ENCODE measurements at regions not wholly inside any gene's neighbourhood (a gene's known extent, or its start where the extent isn't known, plus 50 kb on each side); places are given as distances from the start of the nearest gene placed in this dataset.

DNA sequence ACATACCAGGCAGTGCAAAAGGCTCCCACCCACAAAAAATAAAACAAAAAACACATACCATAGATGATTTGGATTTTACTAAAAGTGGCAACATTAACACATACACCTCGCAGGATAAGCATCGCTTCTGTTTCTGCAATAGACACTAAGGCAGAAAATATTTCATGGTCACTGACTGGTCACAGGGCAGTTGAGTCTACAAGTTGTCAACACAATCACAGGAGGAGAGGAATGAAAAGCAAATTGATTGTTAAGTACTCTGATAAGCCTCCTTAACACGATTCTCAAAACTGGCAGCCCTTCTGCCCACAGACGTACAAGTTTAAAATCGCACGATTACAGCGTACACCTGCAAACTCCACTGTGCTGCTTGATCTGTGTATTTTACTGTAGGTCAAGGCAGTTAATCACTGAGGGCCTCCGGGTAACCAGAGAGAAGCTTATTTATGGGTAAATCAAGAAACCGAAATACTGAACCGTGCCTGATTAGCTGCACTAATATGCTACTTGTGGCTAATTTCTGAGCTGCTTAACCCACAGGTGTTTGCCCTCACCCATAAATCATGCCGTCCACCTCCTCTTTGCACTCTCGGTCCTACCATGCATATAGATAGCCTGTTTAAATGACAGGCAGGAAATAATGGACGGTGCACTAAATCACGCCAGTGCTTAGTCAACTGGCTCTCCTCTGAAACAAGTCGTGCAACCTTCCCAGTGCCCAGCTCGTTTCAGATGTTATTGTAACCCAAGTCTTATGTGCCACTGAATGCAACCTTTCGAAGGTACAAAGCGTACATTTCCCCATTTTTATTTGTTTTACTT is 659.4 kb upstream of the ADAMTS16 start:
- H4K20me1 ChIP-seq (replicated peaks; ENCODE audit: control insufficient read depth, extremely low read depth, insufficient read depth, low read length) = no peaks in the 10 kb centered on the region
- FAIRE-seq (no peak), DNase-seq (ENCODE audit: low read depth, low spot score) (no peak)
- peaks cover 12% of the 10 kb centered on the region for H3K9me3 ChIP-seq (replicated peaks; ENCODE audit: control insufficient read depth, insufficient read depth, low read length)
- no peak for TF ChIP-seq JUN (IDR thresholded peaks at IDR 0.05; ENCODE audit: borderline replicate concordance, insufficient read depth, insufficient read length, low read depth)
- TF ChIP-seq, protein P1, sequence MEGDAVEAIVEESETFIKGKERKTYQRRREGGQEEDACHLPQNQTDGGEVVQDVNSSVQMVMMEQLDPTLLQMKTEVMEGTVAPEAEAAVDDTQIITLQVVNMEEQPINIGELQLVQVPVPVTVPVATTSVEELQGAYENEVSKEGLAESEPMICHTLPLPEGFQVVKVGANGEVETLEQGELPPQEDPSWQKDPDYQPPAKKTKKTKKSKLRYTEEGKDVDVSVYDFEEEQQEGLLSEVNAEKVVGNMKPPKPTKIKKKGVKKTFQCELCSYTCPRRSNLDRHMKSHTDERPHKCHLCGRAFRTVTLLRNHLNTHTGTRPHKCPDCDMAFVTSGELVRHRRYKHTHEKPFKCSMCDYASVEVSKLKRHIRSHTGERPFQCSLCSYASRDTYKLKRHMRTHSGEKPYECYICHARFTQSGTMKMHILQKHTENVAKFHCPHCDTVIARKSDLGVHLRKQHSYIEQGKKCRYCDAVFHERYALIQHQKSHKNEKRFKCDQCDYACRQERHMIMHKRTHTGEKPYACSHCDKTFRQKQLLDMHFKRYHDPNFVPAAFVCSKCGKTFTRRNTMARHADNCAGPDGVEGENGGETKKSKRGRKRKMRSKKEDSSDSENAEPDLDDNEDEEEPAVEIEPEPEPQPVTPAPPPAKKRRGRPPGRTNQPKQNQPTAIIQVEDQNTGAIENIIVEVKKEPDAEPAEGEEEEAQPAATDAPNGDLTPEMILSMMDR (IDR thresholded peaks at IDR 0.05; ENCODE audit: extremely low read depth in 1 of 2, insufficient read depth in 1 of 2, low read depth in 1 of 2, low read length in 2 of 2) = no peak
- no peaks in the 10 kb centered on the region for H3K36me3 ChIP-seq (ENCODE audit: control insufficient read depth in 2 of 2, extremely low read depth in 1 of 2, insufficient read depth in 2 of 2, low read length in 2 of 2)
- no peaks in the 10 kb centered on the region for H3K27me3 ChIP-seq (ENCODE audit: control insufficient read depth in 2 of 2, insufficient read depth in 2 of 2, low read length in 2 of 2)
- POLR2A ChIA-PET = no interaction called here
- H3K4me3 ChIP-seq (replicated peaks in 1 of 3; ENCODE audit: insufficient read depth in 1 of 3, low read depth in 1 of 3, low read length in 3 of 3) = no peak overlapping the region
- H3K9me1 ChIP-seq (replicated peaks; ENCODE audit: control insufficient read depth, extremely low read depth, insufficient read depth, low read length) = no peaks in the 10 kb centered on the region
- no peaks in the 10 kb centered on the region for H3K79me2 ChIP-seq (ENCODE audit: control insufficient read depth, insufficient read depth, low read length)
- dilution Hi-C loops (cut with MboI; ENCODE audit: extremely low pct_ligation_motif_present, low sequenced_read_pairs) = no loop called here
- CTCF ChIA-PET = no interaction called here
- no peak overlapping the region for H3K27ac ChIP-seq (ENCODE audit: insufficient read depth, low read depth, low read length)
- no peak overlapping the region for H3K9ac ChIP-seq (replicated peaks; ENCODE audit: extremely low read depth, insufficient read depth, low read length)
- no TSS peak for BruUV-seq (replicated peaks)
- H2AFZ ChIP-seq (ENCODE audit: low read depth, low read length) = no peak overlapping the region
- intact Hi-C loops (cut with micrococcal nuclease) = no loop called here
- H3K4me1 ChIP-seq (ENCODE audit: control insufficient read depth, extremely low read depth, insufficient read depth, low read length) = no peaks in the 10 kb centered on the region
- H3K4me2 ChIP-seq (ENCODE audit: insufficient read depth, low read length) = no peak overlapping the region

DNA sequence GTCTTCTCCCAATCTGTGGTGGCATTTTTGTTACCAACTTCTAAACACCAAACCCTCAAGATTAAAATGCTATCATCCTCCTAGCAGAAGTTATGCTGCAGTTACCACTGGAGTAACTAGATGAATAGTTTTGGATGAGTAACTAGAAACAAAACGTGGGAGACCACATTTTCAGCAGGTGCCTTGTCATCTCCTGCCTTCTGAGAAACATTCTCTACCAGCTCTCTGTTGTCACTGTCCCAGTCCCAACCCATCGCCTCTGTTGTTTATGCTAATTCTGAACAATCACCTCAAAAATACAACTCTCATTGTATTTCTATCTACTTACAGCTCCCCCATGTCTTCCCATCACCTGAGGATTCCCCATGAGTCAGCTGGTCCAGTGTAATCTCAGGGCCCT is 652.5 kb upstream of the ADAMTS16 start:
- Histone ChIP-seq H3K4me3 (replicated peaks in 1 of 3; ENCODE audit: insufficient read depth in 1 of 3, low read depth in 1 of 3, low read length in 3 of 3) (no peak overlapping the region), H3K27me3 (ENCODE audit: control insufficient read depth in 2 of 2, insufficient read depth in 2 of 2, low read length in 2 of 2) (no peaks in the 10 kb centered on the region), H3K9me1 (replicated peaks; ENCODE audit: control insufficient read depth, extremely low read depth, insufficient read depth, low read length) (no peaks in the 10 kb centered on the region), H3K79me2 (ENCODE audit: control insufficient read depth, insufficient read depth, low read length) (no peaks in the 10 kb centered on the region), H3K9ac (replicated peaks; ENCODE audit: extremely low read depth, insufficient read depth, low read length) (no peak overlapping the region), H4K20me1 (replicated peaks; ENCODE audit: control insufficient read depth, extremely low read depth, insufficient read depth, low read length) (no peaks in the 10 kb centered on the region), H3K4me2 (ENCODE audit: insufficient read depth, low read length) (no peak overlapping the region), H2AFZ (ENCODE audit: low read depth, low read length) (no peak overlapping the region), H3K27ac (ENCODE audit: insufficient read depth, low read depth, low read length) (no peak overlapping the region), H3K4me1 (ENCODE audit: control insufficient read depth, extremely low read depth, insufficient read depth, low read length) (no peaks in the 10 kb centered on the region), H3K36me3 (ENCODE audit: control insufficient read depth in 2 of 2, extremely low read depth in 1 of 2, insufficient read depth in 2 of 2, low read length in 2 of 2) (no peaks in the 10 kb centered on the region), H3K9me3 (replicated peaks; ENCODE audit: control insufficient read depth, insufficient read depth, low read length) (no peaks in the 10 kb centered on the region)
- BruUV-seq (replicated peaks) = no TSS peak
- TF ChIP-seq, protein P1 (IDR thresholded peaks at IDR 0.05; ENCODE audit: extremely low read depth in 1 of 2, insufficient read depth in 1 of 2, low read depth in 1 of 2, low read length in 2 of 2) = no peak
- TF ChIP-seq EZH2 (IDR thresholded peaks at IDR 0.05; ENCODE audit: borderline replicate concordance, low read depth, low read length, severe bottlenecking) = no peak
- TF ChIP-seq MYC (IDR thresholded peaks at IDR 0.05; ENCODE audit: low read depth, low read length) = no peak
- no peak for TF ChIP-seq POLR2AphosphoS5 (IDR thresholded peaks at IDR 0.05; ENCODE audit: insufficient read depth, low read depth, low read length)
- no peak for TF ChIP-seq POLR2A (IDR thresholded peaks at IDR 0.05; ENCODE audit: low read depth, low read length)
- TF ChIP-seq, protein P2, sequence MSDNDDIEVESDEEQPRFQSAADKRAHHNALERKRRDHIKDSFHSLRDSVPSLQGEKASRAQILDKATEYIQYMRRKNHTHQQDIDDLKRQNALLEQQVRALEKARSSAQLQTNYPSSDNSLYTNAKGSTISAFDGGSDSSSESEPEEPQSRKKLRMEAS (IDR thresholded peaks at IDR 0.05; ENCODE audit: insufficient read depth, insufficient read length) = no peak
- no peak for TF ChIP-seq GATA2 (IDR thresholded peaks at IDR 0.05; ENCODE audit: insufficient read depth, insufficient read length, low read depth, low read length)
- no peak for TF ChIP-seq JUN (IDR thresholded peaks at IDR 0.05; ENCODE audit: borderline replicate concordance, insufficient read depth, insufficient read length, low read depth)
- TF ChIP-seq FOS (IDR thresholded peaks at IDR 0.05; ENCODE audit: borderline replicate concordance, insufficient read depth, low read length) = no peak
- DNase-seq (ENCODE audit: low read depth, low spot score) = no peak
- POLR2A ChIA-PET = no interaction called here
- FAIRE-seq = no peak
- CTCF ChIA-PET = no interaction called here
- dilution Hi-C loops (cut with MboI; ENCODE audit: extremely low pct_ligation_motif_present, low sequenced_read_pairs) (no loop called here), intact Hi-C loops (cut with micrococcal nuclease) (no loop called here)
